GM19395 (cell line): ENCODE measurements at regions not wholly inside any gene's neighbourhood (a gene's known extent, or its start where the extent isn't known, plus 50 kb on each side); places are given as distances from the start of the nearest gene placed in this dataset.

ENCODE experiments used
- ATAC-seq: cut with Tn5 transposase; IDR thresholded peaks from one replicate; pipeline ENCODE4 v1.9.1; 2021; ENCODE audit warnings: mild to moderate bottlenecking, moderate library complexity; ENCODE audit not compliant: unreplicated experiment

- ATAC-seq, result peak; percentile 67
These were observed 204.9 kb downstream of the GBA3 start for GRCh38 chr4:22897520-22898108.

- no peak for ATAC-seq
These were observed 202.7 kb downstream of the GBA3 start for GRCh38 chr4:22895482-22895881.

- no peak for ATAC-seq
These were observed 191.4 kb downstream of the GBA3 start for GRCh38 chr4:22884157-22884556.

- no peak for ATAC-seq
These were observed 188.7 kb downstream of the GBA3 start for GRCh38 chr4:22881411-22881810.

GRCh38 chr4:22877486-22878052 is 184.8 kb downstream of the GBA3 start:
- ATAC-seq, result no peak

GRCh38 chr4:22876270-22876669 is 183.5 kb downstream of the GBA3 start:
- no peak for ATAC-seq

GRCh38 chr4:22875587-22876257 is 183.0 kb downstream of the GBA3 start:
- no peak for ATAC-seq

GRCh38 chr4:22874334-22874912 is 181.7 kb downstream of the GBA3 start:
- ATAC-seq, result no peak

- ATAC-seq, result no peak
These were observed 181.2 kb downstream of the GBA3 start for GRCh38 chr4:22873899-22874298.

- ATAC-seq, result no peak
These were observed 178.2 kb downstream of the GBA3 start for GRCh38 chr4:22870847-22871449.

- ATAC-seq, result no peak
These were observed 176.5 kb downstream of the GBA3 start for GRCh38 chr4:22869235-22869634.
